Coronary artery (tissue), 2 donors: ENCODE measurements at regions not wholly inside any gene's neighbourhood (a gene's known extent, or its start where the extent isn't known, plus 50 kb on each side); places are given as distances from the start of the nearest gene placed in this dataset.

Experiments used
- DNase-seq: peaks from one replicate; pipeline ENCODE4 v3.0.0-alpha.2; 2017; ENCODE audit warnings: low spot score
- H3K27ac ChIP-seq, 2 donors: fragments of 200-600 bp; sonication (generic); one replicate each; pipeline ENCODE4 v1.5.1; 2016 to 2019
- H3K4me3 ChIP-seq: fragments of 200-600 bp; sonication (generic); 2 replicates; pipeline ENCODE4 v1.5.1; 2016; ENCODE audit warnings: mild to moderate bottlenecking, moderate library complexity
- CTCF ChIP-seq: fragments of 200-600 bp; sonication (generic); IDR thresholded peaks from one replicate; pipeline ENCODE4 v1.5.1; 2019; ENCODE audit warnings: antibody characterized with exemption

GRCh38 chr9:117952581-117952980 lies 248.4 kb downstream of the TLR4 start:
- no peak overlapping the region for H3K4me3 ChIP-seq
- no peak for DNase-seq
- no peak overlapping the region for H3K27ac ChIP-seq
- no peak for TF ChIP-seq CTCF

GRCh38 chr9:117957267-117957666 lies 253.1 kb downstream of the TLR4 start:
- no peak for DNase-seq
- Histone ChIP-seq H3K27ac (no peak overlapping the region), H3K4me3 (no peak overlapping the region)
- no peak for TF ChIP-seq CTCF

GRCh38 chr9:117958726-117959125 lies 254.5 kb downstream of the TLR4 start:
- TF ChIP-seq CTCF, result no peak
- no peak overlapping the region for H3K27ac ChIP-seq
- no peak for DNase-seq
- H3K4me3 ChIP-seq, result no peak overlapping the region

GRCh38 chr9:117963493-117964090 lies 259.4 kb downstream of the TLR4 start:
- no peak for TF ChIP-seq CTCF
- Histone ChIP-seq H3K27ac (no peak overlapping the region), H3K4me3 (no peak overlapping the region)
- DNase-seq, result no peak

GRCh38 chr9:117970276-117971050 lies 266.3 kb downstream of the TLR4 start:
- Histone ChIP-seq H3K27ac (no peak overlapping the region), H3K4me3 (no peak overlapping the region)
- DNase-seq, result no peak
- no peak for TF ChIP-seq CTCF

- H3K4me3 ChIP-seq, result no peak overlapping the region
- no peak for TF ChIP-seq CTCF
- no peak for DNase-seq
- H3K27ac ChIP-seq, result no peak overlapping the region
Observed at GRCh38 chr9:117974108-117974507, 269.9 kb downstream of the TLR4 start.

- TF ChIP-seq CTCF, result no peak
- no peak for DNase-seq
- no peak overlapping the region for H3K4me3 ChIP-seq
- H3K27ac ChIP-seq, result no peak overlapping the region
Observed at GRCh38 chr9:117979914-117980313, 275.7 kb downstream of the TLR4 start.
